ENCODE measurements at regions not wholly inside any gene's neighbourhood (a gene's known extent, or its start where the extent isn't known, plus 50 kb on each side); places are given as distances from the start of the nearest gene placed in this dataset.
A peak's percentile ranks its signal among the peaks of the same experiment; 100 is the strongest.

DNA sequence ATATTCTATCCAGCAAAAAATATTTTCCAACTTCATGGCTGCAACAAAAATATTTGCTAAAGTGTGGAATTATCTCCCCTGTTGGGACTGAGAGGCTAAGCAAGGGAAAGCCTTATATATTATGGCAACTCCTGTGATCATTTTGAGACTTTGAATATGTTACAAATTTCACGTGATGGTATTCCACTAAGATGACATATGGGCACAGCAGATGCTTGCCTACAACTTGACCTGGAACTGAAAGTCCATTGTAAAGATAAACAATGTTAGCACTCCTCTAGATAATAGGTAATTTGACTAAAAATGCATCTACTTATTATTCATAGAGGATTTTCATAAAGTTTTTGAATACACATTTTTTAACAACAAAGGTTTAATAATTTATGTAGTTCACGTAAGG lies 1141.5 kb upstream of the CDH6 start:
- no peak for DNase-seq (ENCODE audit: low read depth)

DNA sequence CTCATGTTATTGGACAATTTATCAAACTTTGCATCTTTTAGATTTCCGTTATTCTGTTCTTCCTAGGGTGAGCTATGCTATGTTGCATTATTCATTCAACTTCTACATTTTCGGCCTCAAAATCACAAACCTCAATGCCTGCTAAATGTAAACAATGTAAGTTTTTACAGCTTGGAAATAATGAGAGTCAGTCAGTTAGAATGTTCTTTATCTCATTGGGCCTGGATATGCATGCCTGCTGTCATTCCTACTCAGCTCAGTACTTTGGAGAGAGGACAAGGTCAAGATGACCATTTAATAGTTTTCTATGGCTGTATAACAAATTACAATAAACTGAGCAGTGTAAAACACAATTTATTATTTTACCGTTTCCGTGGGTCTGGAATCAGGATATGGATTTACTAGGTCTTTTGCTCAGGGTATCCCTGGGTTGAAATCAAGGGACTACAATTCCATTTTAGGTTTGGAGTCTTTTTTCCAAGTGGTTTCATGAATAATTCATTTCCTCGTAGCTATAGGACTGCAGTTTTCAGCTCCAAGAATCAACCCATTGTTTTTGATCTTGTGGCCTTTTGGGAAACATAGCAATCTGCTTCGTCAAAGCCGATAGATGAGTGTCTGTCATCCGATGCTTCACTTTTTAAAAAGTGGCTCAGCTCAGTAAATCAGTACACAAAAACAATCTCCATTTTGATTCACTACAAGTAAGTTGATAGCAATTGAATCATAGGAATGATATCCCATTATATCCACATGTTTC lies 1143.2 kb upstream of the CDH6 start:
- DNase-seq (ENCODE audit: low read depth): no peak

DNA sequence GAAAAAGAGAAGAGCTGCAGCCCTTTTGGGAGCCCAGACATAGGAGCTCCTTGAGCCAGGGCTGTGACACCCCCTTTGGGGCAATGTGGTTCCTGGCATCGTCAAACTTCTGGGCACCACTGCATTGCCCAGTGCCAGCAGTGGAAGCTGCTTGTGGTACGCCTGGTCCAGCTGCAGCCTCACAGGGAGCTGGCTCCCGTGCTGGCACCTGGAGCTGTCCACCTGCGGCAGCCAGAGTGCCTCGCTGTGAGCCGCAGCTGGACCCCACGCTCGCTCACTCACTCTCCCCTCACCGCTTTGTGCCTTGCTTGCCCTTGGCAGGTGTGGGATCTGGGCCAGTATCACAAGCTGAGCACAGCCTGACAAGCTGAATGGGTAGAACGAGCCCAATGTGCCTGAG lies 1150.8 kb upstream of the CDH6 start:
- DNase-seq (ENCODE audit: low read depth): no peak

- no peak for DNase-seq (ENCODE audit: low read depth)
These were observed 1151.6 kb upstream of the CDH6 start for GRCh38 chr5:30041831-30042385.

DNA sequence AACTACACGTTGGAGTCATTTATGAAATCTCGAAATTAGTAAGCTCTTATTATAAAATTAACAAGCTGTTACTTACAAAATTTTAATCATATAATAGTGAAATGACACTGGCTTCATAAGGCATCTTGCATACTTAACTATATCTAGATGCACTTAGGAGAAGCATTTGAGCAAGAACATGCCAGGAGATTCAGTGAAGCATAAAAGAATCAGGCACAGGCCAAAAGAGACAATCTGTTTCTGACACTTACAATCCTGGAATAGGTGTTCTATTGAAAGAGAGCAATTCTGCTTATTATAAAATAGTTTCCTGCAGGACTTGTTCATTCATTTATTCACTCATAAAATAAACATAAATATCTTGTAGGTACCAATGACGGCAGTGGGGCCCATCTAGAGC lies 1152.2 kb upstream of the CDH6 start:
- no peak for DNase-seq (ENCODE audit: low read depth)

DNA sequence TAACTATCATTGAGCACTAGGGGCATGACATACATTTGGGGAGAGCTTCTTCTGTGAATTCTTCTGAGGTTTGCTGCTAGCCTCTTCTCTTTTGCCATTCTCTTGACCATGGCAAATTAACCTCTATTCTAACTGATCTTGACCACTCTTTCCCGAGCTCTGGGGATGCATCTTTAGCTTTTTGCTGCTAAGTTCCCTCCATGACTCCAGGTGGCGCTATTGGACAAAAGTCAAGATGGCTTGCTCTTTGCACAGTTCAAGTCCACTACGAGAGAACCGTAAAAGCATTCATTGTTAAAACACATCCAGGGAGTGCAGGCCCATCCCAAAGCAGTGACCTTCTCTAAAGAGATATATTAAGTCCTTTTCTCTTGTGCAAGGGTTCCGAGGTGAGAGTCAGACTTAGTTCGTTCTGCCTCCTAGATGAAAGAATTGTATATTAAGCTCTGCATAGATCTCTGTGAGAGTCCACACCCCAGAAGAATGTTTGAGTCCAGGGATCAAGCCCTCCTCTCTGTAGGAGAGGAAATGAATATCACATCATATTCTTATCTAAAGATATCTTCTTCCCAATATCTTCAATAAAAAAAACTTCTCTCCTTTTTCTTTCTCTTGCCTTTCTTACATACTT lies 1152.9 kb upstream of the CDH6 start:
- DNase-seq (ENCODE audit: low read depth): peak; percentile 61

GRCh38 chr5:30039379-30039778 lies 1154.1 kb upstream of the CDH6 start:
- DNase-seq (ENCODE audit: low read depth): no peak

GRCh38 chr5:30034870-30035269 lies 1158.6 kb upstream of the CDH6 start:
- DNase-seq (ENCODE audit: low read depth): no peak

DNA sequence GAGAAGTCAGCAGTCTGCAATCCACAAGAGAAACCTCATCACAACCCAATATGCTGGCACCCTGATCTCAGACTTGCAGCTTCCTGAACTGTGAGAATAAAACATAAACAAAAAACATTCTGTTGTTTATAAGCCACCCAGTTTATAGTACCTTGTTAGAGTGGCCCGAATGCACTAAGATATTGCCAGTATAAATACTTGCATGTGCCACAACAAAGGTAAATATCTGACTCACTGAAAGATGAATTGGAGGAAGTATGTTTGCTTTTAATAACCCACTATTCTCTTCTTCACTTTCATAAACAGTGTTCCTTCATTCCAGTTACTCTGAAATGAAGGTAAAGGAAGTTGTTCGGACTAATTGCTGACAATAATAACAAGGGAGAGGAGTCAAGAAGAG lies 1163.4 kb upstream of the CDH6 start:
- no peak for DNase-seq (ENCODE audit: low read depth)

DNA sequence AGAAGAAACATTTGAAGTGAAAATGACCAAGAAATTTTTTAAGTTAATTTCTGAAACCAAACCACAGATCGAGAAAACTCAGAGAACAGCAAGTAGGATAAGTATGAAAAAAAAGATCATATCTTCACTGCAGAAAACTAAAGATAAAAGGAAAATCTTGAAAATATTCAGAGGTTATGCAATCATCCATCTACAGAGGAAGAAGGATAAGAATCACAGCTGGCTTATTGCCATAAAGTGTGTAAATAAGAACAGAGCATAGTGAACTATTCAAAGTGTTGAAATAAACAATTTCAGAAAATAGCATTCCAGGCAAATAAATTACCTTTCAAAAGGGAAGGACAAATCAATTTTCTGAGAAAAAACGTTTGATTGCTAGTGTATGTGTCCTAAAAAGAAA lies 1191.7 kb upstream of the CDH6 start:
- no peak for DNase-seq (ENCODE audit: low read depth)

DNA sequence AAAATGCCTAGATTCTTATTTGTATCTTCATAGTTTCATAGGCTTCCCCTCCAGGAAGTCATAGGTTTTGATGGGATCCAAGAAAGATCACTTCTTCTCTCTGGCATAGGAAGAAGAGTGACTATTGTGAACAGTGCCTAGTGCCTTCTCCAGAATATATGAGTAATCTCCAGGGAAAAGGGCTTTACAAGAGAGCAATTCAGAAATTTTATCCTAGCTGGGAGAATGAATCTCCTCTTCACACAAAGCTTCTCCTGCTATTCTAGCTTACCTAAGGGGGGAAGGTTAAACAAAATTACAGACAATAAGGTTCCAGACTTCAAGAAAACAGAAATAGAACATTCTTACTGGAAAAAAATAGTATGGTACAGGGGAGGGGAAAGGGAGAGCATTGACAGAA lies 1193.3 kb upstream of the CDH6 start:
- DNase-seq (ENCODE audit: low read depth): no peak

DNA sequence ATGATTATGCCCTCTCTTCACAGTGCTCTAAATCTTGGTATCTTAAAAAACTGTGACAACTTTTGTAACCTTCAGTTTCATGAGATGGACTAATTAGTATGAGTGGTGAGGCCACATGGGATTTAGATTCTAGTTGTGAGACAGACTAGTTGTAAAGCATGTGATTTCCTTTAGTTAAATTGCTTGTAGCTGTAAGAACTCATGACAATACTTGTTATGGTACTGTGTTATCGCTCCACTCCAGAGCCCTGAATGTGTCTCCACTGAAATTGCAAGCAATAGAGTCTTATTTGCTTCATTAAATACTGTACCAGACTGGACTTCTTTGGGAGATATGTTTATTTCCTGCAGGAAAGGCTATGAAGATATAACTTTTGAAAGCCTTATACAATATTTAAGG lies 1198.3 kb upstream of the CDH6 start:
- no peak for DNase-seq (ENCODE audit: low read depth)

GRCh38 chr5:29994519-29994918 lies 1199.0 kb upstream of the CDH6 start:
- no peak for DNase-seq (ENCODE audit: low read depth)

DNA sequence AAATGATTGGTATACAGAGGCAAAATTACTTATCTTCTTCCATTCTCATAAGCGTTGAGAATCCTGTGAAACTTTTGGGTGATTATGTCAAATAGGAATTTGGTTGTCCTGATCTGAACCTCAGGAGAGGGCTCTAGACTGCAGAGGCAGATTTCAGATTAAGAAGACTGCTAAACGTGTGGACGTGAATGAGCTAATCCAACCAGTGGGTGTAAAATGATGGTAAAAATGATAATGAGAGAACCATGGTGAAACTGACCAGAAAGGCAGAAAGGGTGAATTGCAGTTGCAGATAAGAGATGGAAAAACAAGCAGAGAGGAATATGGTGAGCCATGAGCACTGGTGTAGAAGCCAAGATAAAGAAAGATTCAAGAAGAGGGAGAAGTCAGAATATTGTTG lies 1200.2 kb upstream of the CDH6 start:
- no peak for DNase-seq (ENCODE audit: low read depth)

DNA sequence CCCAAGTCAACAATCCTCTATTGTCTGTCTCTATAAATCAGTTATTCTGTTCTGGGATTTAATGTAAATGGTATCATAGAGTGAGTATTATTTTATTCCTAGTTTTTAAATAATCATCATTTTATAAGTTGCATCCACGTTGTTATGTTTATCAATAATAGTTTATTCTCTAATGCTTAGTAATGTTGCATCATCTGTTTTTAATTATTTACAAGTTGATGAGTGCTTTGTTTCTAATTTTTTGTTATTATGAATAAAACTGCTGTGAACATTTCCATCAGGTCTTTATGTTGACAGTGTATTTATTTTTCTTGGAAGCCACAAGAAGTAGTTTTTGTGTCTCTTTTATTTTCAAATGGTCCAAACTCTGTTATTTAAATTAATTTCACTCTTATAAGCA lies 1201.2 kb upstream of the CDH6 start:
- no peak for DNase-seq (ENCODE audit: low read depth)

DNA sequence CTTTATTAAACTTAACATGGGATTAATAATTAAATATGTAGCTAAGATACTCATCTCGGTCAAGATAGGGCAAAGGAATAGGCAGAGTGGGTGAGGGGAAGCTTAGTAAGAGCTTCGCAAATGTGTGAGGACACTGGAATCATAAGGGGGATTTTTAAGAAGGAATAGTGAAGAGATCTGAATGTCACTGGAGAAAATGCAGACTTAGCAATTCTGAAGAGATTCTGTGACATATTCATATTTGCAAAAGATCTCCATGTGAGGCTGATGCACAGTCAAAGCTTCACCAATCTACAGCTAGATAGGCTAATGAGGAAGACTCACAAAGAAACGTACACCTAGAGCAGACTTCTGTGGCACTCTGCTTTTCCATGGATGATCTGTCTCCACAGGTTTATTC lies 1202.8 kb upstream of the CDH6 start:
- no peak for DNase-seq (ENCODE audit: low read depth)

GRCh38 chr5:29984156-29984540 lies 1209.3 kb upstream of the CDH6 start:
- DNase-seq (ENCODE audit: low read depth): no peak

DNA sequence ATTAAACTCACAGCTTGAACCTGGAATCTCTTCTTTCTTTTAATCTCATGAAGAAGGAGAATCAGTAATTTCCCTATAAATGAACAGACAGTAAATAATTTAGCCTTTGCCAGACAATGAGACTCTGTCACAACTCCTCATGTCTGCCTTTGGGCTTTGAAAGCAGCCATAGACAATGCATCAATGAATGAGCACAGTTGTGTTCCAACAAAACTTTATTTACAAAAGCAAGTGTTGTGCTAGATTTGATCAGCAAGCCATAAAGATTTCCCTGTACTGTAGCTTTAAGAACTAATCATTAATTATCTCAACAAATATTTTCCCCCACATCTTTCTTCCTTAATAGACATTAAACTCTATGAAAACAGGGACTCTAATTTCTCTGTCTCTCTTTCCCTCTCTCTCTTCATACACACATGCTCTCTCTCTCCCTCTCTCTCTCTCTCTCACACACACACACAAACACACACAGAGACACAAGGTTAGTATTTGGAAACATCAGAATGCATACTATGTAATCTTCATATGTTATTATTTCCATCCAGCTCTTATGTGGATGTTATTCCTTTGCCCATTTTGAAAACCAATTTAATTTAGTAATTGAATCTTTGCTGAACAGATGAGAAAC lies 1209.8 kb upstream of the CDH6 start:
- no peak for DNase-seq (ENCODE audit: low read depth)

DNA sequence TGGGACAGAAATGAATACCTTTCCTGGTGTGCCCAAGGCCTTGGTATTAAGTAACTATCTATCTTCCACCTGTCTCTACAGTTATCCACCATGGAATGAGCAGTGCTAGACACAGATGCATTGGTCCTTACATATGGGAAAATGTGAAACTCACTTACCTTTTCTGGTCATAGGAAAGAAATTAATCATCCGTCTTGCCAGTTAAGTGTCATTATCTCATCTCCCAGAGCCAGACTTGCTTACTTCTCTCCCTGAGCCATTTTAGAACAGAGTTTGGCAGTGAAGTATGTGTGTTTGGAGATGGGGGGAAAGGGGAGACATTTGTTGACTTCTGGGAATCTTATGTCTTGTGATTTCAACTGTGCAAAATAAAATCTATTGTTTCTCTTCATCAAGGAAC lies 1211.0 kb upstream of the CDH6 start:
- no peak for DNase-seq (ENCODE audit: low read depth)

GRCh38 chr5:29972597-29972996 lies 1220.9 kb upstream of the CDH6 start:
- DNase-seq (ENCODE audit: low read depth): no peak

DNA sequence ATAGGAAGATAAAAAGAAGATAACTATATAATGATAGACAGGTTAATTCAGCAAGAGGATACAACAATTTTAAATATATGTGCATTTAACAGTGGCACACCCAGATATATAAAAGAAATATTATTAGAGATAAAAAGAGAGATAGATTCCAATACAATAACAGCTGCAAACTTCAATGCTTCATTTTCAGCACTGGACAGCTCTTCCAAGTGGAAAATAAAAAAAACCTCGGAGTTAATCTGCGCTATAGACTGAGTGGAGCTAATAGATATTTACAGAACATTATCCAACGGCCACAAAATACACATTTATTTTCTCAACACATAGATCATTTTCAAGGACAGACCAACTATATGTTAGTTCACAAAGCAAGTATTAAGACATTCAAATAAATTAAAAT lies 1229.5 kb upstream of the CDH6 start:
- DNase-seq (ENCODE audit: low read depth): no peak

GRCh38 chr5:29960323-29960722 lies 1233.2 kb upstream of the CDH6 start:
- DNase-seq (ENCODE audit: low read depth): no peak

DNA sequence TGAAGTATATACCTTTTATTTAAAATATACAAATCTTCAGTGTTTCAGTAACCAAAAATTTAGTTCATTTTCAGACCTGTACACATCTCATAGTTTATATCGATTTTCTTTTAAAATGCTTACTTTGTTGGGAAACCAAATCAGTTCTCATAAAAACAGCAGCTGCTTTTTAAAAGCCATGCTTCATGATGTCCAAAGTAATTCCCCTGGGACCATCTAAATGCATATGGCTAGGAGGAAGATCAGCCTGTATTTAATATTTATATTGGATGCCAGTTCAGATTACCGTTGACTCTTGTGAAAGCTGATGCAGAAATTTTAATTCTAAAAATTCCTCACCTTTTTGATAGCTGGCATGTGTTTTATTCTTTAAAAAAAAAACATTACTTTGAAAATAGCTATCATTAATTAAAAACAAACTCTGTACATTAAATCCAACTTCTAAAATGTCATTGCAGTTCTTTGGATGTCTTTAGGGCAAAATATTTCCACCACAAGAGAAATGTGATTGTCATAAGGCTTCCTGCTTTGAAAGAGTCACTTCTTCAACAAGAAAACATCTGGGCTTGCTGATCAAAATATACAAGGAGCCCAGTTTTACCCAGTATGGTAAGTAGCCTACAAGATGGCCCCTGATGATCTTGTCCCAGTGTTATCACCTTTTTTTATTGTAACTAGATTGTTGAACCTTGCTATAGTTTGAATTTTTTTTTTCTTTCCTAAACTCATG lies 1242.9 kb upstream of the CDH6 start:
- DNase-seq (ENCODE audit: low read depth): no peak
